Liver (tissue), 3 donors: ENCODE measurements at regions not wholly inside any gene's neighbourhood (a gene's known extent, or its start where the extent isn't known, plus 50 kb on each side); places are given as distances from the start of the nearest gene placed in this dataset.

Experiments
- EGR1 ChIP-seq, 2 donors: IDR thresholded peaks; 2 replicates each; pipeline ENCODE4 v1.6.1; 2016 to 2018; ENCODE audit warnings: antibody characterized with exemption in 2 of 2, low read depth in 2 of 2
- YY1 ChIP-seq: IDR thresholded peaks from 2 replicates; pipeline ENCODE4 v1.6.1; 2016; ENCODE audit warnings: antibody characterized with exemption, mild to moderate bottlenecking
- TF ChIP-seq, protein P1 (sequence below): fragments of 150-350 bp; IDR thresholded peaks from 2 replicates; pipeline ENCODE4 v1.5.1; 2017; ENCODE audit warnings: improper control_type of control experiment, low read depth, low read length; ENCODE audit not compliant: missing input control
- donor health status: healthy.
- donor health status: healthy.

DNA sequence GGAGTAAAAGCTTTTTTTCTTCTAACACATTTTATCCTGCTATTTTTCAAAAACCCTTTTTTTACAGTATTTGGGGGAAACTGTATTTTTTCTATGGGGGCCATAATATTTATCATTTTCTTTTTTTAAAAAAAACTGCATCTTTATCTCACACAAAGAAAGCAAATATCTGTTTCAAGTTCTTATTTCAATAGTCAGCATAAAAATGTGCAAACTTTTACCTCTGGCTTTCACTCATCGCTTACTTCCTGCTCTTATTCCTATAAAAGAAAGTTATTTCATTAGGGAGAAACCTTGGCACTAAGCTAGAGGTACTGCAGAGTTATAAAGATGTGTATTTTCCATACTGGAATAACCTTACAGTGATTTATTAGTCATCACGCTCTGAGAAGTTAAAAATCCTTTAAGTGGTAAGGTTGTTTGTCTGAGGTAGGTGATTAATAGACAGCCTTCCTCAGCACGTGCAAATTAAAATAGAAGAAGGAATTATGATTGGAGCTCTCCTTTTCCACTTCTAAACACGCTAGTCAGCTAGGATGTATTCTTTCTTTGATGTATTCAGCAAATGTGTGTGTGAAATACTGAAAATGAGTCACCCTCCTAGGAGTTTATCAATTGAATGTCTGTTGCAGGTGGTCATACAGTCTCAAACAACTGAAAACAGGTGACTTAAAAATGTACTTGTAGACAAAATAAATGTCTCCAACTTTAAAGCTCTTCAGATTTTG lies 461.0 kb downstream of the GXYLT1 start:
- TF ChIP-seq, protein P1, sequence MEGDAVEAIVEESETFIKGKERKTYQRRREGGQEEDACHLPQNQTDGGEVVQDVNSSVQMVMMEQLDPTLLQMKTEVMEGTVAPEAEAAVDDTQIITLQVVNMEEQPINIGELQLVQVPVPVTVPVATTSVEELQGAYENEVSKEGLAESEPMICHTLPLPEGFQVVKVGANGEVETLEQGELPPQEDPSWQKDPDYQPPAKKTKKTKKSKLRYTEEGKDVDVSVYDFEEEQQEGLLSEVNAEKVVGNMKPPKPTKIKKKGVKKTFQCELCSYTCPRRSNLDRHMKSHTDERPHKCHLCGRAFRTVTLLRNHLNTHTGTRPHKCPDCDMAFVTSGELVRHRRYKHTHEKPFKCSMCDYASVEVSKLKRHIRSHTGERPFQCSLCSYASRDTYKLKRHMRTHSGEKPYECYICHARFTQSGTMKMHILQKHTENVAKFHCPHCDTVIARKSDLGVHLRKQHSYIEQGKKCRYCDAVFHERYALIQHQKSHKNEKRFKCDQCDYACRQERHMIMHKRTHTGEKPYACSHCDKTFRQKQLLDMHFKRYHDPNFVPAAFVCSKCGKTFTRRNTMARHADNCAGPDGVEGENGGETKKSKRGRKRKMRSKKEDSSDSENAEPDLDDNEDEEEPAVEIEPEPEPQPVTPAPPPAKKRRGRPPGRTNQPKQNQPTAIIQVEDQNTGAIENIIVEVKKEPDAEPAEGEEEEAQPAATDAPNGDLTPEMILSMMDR, result no peak
- no peak for TF ChIP-seq EGR1 (IDR thresholded peaks at IDR 0.05; ENCODE audit: low read depth in 2 of 2)
- no peak for TF ChIP-seq YY1
